Uterus (tissue), 2 donors: ENCODE measurements at regions not wholly inside any gene's neighbourhood (a gene's known extent, or its start where the extent isn't known, plus 50 kb on each side); places are given as distances from the start of the nearest gene placed in this dataset.

Experiments used
- POLR2A ChIP-seq, 2 donors: fragments of 450-650 bp; IDR thresholded peaks; one replicate each; pipeline ENCODE4 v1.6.1; 2016; ENCODE audit warnings: antibody characterized with exemption in 2 of 2, mild to moderate bottlenecking in 1 of 2, moderate library complexity in 1 of 2
- TF ChIP-seq, protein P1 (sequence below), 4 experiments: fragments of 200-600 bp in 2 of 4; fragments of 450-650 bp in 2 of 4; sonication (generic) in 2 of 4; IDR thresholded peaks; one replicate each; pipeline ENCODE4 v1.5.1; 2016 to 2019; ENCODE audit warnings: antibody characterized with exemption in 4 of 4, mild to moderate bottlenecking in 2 of 4, moderate library complexity in 1 of 4

GRCh38 chr5:6808462-6808861 is 95.2 kb downstream of the TENT4A start:
- TF ChIP-seq, protein P1, sequence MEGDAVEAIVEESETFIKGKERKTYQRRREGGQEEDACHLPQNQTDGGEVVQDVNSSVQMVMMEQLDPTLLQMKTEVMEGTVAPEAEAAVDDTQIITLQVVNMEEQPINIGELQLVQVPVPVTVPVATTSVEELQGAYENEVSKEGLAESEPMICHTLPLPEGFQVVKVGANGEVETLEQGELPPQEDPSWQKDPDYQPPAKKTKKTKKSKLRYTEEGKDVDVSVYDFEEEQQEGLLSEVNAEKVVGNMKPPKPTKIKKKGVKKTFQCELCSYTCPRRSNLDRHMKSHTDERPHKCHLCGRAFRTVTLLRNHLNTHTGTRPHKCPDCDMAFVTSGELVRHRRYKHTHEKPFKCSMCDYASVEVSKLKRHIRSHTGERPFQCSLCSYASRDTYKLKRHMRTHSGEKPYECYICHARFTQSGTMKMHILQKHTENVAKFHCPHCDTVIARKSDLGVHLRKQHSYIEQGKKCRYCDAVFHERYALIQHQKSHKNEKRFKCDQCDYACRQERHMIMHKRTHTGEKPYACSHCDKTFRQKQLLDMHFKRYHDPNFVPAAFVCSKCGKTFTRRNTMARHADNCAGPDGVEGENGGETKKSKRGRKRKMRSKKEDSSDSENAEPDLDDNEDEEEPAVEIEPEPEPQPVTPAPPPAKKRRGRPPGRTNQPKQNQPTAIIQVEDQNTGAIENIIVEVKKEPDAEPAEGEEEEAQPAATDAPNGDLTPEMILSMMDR (IDR thresholded peaks at IDR 0.05) = no peak
- TF ChIP-seq POLR2A (IDR thresholded peaks at IDR 0.05) = no peak
